RWPE2 (cell line): ENCODE measurements at regions not wholly inside any gene's neighbourhood (a gene's known extent, or its start where the extent isn't known, plus 50 kb on each side); places are given as distances from the start of the nearest gene placed in this dataset.
A peak's percentile ranks its signal among the peaks of the same experiment; 100 is the strongest.

Source experiments
- ATAC-seq: fragments of 200-7000 bp; cut with Tn5 transposase; 3 replicates; pipeline ENCODE4 v1.9.1; 2021; ENCODE audit warnings: low read depth
- DNase-seq: peaks from one replicate; pipeline ENCODE4 v3.0.0-alpha.2; 2020; ENCODE audit warnings: low spot score
- H3K27ac ChIP-seq: fragments of 450-650 bp; 2 replicates; pipeline ENCODE4 v1.5.1; 2017; ENCODE audit warnings: mild to moderate bottlenecking; ENCODE audit not compliant: poor library complexity, severe bottlenecking
- H3K27me3 ChIP-seq: fragments of 250-450 bp; sonication (Bioruptor Pico); 2 replicates; pipeline ENCODE4 v1.5.1; 2021; ENCODE audit warnings: mild to moderate bottlenecking, moderate library complexity; ENCODE audit not compliant: insufficient read depth, poor library complexity, severe bottlenecking
- H3K36me3 ChIP-seq: fragments of 250-450 bp; sonication (Bioruptor Pico); 2 replicates; pipeline ENCODE4 v1.5.1; 2020; ENCODE audit warnings: low read depth, mild to moderate bottlenecking, moderate library complexity
- H3K4me1 ChIP-seq: fragments of 250-450 bp; sonication (Bioruptor Pico); 2 replicates; pipeline ENCODE4 v1.5.1; 2021; ENCODE audit warnings: mild to moderate bottlenecking, moderate library complexity; ENCODE audit not compliant: insufficient read depth, poor library complexity, severe bottlenecking
- H3K4me3 ChIP-seq: fragments of 250-450 bp; sonication (Bioruptor Pico); 2 replicates; pipeline ENCODE4 v1.5.1; 2021; ENCODE audit warnings: mild to moderate bottlenecking, moderate library complexity; ENCODE audit not compliant: severe bottlenecking
- H3K9me3 ChIP-seq: fragments of 250-450 bp; sonication (Bioruptor Pico); 2 replicates; pipeline ENCODE4 v1.5.1; 2021; ENCODE audit warnings: mild to moderate bottlenecking, moderate library complexity; ENCODE audit not compliant: severe bottlenecking
- TF ChIP-seq, protein P1 (sequence below): fragments of 450-650 bp; IDR thresholded peaks from one replicate; pipeline ENCODE4 v1.5.1; 2017; ENCODE audit warnings: mild to moderate bottlenecking, moderate library complexity; ENCODE audit not compliant: poor library complexity, severe bottlenecking

DNA sequence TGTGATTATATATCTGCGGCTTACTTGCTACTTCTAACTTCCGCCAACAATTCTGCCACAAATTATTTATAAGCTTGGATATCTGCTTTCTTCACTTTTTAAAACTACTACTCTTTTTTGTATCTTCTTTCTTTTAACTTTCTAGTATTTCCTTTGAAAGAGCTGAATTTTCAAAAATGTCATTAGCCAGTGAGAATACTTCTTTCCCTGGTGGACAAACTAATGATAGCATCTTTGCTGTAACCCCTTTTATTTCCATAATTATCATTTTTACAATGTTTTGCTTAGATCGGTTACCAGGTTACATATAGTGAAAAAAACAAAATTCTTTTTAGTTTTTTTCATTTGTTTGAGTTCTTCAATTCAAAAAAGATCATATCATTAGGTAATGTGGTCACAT lies 355.9 kb upstream of the ADGRL4 start:
- TF ChIP-seq, protein P1, sequence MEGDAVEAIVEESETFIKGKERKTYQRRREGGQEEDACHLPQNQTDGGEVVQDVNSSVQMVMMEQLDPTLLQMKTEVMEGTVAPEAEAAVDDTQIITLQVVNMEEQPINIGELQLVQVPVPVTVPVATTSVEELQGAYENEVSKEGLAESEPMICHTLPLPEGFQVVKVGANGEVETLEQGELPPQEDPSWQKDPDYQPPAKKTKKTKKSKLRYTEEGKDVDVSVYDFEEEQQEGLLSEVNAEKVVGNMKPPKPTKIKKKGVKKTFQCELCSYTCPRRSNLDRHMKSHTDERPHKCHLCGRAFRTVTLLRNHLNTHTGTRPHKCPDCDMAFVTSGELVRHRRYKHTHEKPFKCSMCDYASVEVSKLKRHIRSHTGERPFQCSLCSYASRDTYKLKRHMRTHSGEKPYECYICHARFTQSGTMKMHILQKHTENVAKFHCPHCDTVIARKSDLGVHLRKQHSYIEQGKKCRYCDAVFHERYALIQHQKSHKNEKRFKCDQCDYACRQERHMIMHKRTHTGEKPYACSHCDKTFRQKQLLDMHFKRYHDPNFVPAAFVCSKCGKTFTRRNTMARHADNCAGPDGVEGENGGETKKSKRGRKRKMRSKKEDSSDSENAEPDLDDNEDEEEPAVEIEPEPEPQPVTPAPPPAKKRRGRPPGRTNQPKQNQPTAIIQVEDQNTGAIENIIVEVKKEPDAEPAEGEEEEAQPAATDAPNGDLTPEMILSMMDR, result no peak
- no peak for DNase-seq
- Histone ChIP-seq H3K9me3 (no peaks in the 10 kb centered on the region), H3K36me3 (no peaks in the 10 kb centered on the region), H3K27me3 (no peaks in the 10 kb centered on the region), H3K27ac (no peak overlapping the region), H3K4me1 (no peaks in the 10 kb centered on the region), H3K4me3 (no peak overlapping the region)
- no peak for ATAC-seq

DNA sequence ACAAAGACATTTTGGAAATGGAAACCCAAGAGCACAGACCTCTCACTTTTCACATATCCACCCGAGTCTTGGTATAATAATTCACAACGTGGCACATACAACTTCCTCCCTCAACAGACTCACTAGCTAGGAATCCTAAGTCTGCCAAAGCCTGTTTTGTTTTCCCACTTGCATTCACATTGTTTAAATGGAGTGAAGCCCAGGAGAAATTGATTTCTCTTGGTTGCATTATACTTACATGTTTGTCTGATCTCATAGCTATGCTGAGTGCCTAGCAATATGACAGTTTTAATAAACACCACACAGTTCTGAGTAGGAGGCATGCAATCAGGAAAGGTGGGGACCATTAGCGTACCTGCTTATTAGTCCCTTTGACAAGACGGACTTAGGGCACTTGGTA lies 348.6 kb upstream of the ADGRL4 start:
- Histone ChIP-seq H3K4me1 (no peaks in the 10 kb centered on the region), H3K27ac (no peak overlapping the region), H3K27me3 (no peaks in the 10 kb centered on the region), H3K4me3 (no peak overlapping the region), H3K36me3 (no peaks in the 10 kb centered on the region), H3K9me3 (no peaks in the 10 kb centered on the region)
- no peak for DNase-seq
- no peak for ATAC-seq
- TF ChIP-seq, protein P1, result no peak

GRCh38 chr1:79353224-79353623 lies 346.7 kb upstream of the ADGRL4 start:
- Histone ChIP-seq H3K4me1 (no peaks in the 10 kb centered on the region), H3K9me3 (no peaks in the 10 kb centered on the region), H3K27ac (no peak overlapping the region), H3K36me3 (no peaks in the 10 kb centered on the region), H3K4me3 (no peak overlapping the region), H3K27me3 (no peaks in the 10 kb centered on the region)
- TF ChIP-seq, protein P1, result peak; percentile 69
- ATAC-seq, result peak; percentile 73
- no peak for DNase-seq

GRCh38 chr1:79326875-79327274 lies 320.3 kb upstream of the ADGRL4 start:
- no peak for ATAC-seq
- peaks cover 5% of the 10 kb centered on the region for H3K9me3 ChIP-seq
- H3K27ac ChIP-seq, result no peak overlapping the region
- DNase-seq, result no peak
- no peak overlapping the region for H3K4me3 ChIP-seq
- TF ChIP-seq, protein P1, result no peak
- peaks cover 13% of the 10 kb centered on the region for H3K4me1 ChIP-seq
- no peaks in the 10 kb centered on the region for H3K36me3 ChIP-seq
- no peaks in the 10 kb centered on the region for H3K27me3 ChIP-seq

DNA sequence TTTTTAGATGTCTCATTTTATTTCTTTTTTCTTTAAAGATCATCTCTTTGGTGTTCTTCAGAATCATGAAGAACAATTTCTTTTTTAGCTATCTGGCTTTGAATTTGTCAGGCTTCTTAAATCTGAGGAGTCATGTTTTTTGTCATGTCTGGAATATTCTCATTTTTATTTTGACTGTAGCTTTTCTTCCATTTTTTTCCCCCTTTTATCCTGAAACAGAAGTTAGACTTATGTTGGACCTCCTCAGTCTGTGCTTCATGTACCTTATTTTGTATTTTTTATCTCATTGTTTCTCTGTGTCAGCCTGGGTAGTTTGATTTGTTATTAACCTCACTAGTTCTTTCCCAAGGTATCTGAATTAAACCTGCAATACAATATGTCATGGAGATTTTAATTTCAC lies 319.2 kb upstream of the ADGRL4 start:
- TF ChIP-seq, protein P1, result no peak
- Histone ChIP-seq H3K27ac (no peak overlapping the region), H3K27me3 (no peaks in the 10 kb centered on the region), H3K4me1 (peaks cover 13% of the 10 kb centered on the region), H3K4me3 (no peak overlapping the region), H3K36me3 (no peaks in the 10 kb centered on the region), H3K9me3 (peaks cover 5% of the 10 kb centered on the region)
- DNase-seq (no peak), ATAC-seq (no peak)
